ENCODE measurements at regions not wholly inside any gene's neighbourhood (a gene's known extent, or its start where the extent isn't known, plus 50 kb on each side); places are given as distances from the start of the nearest gene placed in this dataset.

- H3K9me3 Mint-ChIP-seq, result no peaks in the 10 kb centered on the region
- no peaks in the 10 kb centered on the region for H4K20me1 ChIP-seq (replicated peaks; ENCODE audit: insufficient read depth)
These were observed 140.6 kb upstream of the BANK1 start for GRCh38 chr4:101649790-101650515.

More at GRCh38 chr4:101649790-101650515, 140.6 kb upstream of the BANK1 start:
- no peak overlapping the region for H3K27ac ChIP-seq (ENCODE audit: low read depth)
- Mint-ChIP-seq H3K36me3 (ENCODE audit: low read depth) (no peaks in the 10 kb centered on the region; the same call in 2 of the 3 replicates), H3K4me3 (no peak overlapping the region), H3K27me3 (ENCODE audit: insufficient read depth, low read depth, poor library complexity) (peaks cover 2% of the 10 kb centered on the region), H3K27ac (no peak overlapping the region), H3K4me1 (peaks cover 18% of the 10 kb centered on the region)
- no peaks in the 10 kb centered on the region for H3K9me2 ChIP-seq (ENCODE audit: insufficient read depth)
- no peak overlapping the region; the same call in 1 of the 2 replicates for H2AFZ ChIP-seq
- TF ChIP-seq REST (IDR thresholded peaks at IDR 0.05; ENCODE audit: unreplicated experiment) (no peak), CREB1 (CRISPR knock-in tag; IDR thresholded peaks at IDR 0.05; ENCODE audit: low read depth) (no peak), ZNF114 (CRISPR knock-in tag; IDR thresholded peaks at IDR 0.05) (no peak), ZNF331 (CRISPR knock-in tag; IDR thresholded peaks at IDR 0.05; ENCODE audit: low read depth) (no peak), EZH2phosphoT487 (IDR thresholded peaks at IDR 0.05; ENCODE audit: unreplicated experiment) (no peak), EZH2 (IDR thresholded peaks at IDR 0.05; ENCODE audit: low read depth, unreplicated experiment) (no peak), ETS1 (IDR thresholded peaks at IDR 0.05) (no peak), JUNB (IDR thresholded peaks at IDR 0.05; ENCODE audit: unreplicated experiment) (no peak), POLR2AphosphoS5 (IDR thresholded peaks at IDR 0.05; ENCODE audit: low read depth) (no peak), STAT1 (IDR thresholded peaks at IDR 0.05; ENCODE audit: unreplicated experiment) (no peak), NANOG (IDR thresholded peaks at IDR 0.05; ENCODE audit: borderline replicate concordance) (no peak)
- TF ChIP-seq, protein P1, sequence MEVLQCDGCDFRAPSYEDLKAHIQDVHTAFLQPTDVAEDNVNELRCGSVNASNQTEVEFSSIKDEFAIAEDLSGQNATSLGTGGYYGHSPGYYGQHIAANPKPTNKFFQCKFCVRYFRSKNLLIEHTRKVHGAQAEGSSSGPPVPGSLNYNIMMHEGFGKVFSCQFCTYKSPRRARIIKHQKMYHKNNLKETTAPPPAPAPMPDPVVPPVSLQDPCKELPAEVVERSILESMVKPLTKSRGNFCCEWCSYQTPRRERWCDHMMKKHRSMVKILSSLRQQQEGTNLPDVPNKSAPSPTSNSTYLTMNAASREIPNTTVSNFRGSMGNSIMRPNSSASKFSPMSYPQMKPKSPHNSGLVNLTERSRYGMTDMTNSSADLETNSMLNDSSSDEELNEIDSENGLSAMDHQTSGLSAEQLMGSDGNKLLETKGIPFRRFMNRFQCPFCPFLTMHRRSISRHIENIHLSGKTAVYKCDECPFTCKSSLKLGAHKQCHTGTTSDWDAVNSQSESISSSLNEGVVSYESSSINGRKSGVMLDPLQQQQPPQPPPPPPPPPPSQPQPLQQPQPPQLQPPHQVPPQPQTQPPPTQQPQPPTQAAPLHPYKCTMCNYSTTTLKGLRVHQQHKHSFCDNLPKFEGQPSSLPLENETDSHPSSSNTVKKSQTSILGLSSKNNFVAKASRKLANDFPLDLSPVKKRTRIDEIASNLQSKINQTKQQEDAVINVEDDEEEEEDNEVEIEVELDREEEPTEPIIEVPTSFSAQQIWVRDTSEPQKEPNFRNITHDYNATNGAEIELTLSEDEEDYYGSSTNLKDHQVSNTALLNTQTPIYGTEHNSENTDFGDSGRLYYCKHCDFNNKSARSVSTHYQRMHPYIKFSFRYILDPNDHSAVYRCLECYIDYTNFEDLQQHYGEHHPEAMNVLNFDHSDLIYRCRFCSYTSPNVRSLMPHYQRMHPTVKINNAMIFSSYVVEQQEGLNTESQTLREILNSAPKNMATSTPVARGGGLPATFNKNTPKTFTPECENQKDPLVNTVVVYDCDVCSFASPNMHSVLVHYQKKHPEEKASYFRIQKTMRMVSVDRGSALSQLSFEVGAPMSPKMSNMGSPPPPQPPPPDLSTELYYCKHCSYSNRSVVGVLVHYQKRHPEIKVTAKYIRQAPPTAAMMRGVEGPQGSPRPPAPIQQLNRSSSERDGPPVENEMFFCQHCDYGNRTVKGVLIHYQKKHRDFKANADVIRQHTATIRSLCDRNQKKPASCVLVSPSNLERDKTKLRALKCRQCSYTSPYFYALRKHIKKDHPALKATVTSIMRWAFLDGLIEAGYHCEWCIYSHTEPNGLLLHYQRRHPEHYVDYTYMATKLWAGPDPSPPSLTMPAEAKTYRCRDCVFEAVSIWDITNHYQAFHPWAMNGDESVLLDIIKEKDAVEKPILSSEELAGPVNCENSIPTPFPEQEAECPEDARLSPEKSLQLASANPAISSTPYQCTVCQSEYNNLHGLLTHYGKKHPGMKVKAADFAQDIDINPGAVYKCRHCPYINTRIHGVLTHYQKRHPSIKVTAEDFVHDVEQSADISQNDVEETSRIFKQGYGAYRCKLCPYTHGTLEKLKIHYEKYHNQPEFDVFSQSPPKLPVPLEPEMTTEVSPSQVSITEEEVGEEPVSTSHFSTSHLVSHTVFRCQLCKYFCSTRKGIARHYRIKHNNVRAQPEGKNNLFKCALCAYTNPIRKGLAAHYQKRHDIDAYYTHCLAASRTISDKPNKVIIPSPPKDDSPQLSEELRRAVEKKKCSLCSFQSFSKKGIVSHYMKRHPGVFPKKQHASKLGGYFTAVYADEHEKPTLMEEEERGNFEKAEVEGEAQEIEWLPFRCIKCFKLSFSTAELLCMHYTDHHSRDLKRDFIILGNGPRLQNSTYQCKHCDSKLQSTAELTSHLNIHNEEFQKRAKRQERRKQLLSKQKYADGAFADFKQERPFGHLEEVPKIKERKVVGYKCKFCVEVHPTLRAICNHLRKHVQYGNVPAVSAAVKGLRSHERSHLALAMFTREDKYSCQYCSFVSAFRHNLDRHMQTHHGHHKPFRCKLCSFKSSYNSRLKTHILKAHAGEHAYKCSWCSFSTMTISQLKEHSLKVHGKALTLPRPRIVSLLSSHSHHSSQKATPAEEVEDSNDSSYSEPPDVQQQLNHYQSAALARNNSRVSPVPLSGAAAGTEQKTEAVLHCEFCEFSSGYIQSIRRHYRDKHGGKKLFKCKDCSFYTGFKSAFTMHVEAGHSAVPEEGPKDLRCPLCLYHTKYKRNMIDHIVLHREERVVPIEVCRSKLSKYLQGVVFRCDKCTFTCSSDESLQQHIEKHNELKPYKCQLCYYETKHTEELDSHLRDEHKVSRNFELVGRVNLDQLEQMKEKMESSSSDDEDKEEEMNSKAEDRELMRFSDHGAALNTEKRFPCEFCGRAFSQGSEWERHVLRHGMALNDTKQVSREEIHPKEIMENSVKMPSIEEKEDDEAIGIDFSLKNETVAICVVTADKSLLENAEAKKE (CRISPR knock-in tag; IDR thresholded peaks at IDR 0.05), result no peak
- TF ChIP-seq, protein P2, sequence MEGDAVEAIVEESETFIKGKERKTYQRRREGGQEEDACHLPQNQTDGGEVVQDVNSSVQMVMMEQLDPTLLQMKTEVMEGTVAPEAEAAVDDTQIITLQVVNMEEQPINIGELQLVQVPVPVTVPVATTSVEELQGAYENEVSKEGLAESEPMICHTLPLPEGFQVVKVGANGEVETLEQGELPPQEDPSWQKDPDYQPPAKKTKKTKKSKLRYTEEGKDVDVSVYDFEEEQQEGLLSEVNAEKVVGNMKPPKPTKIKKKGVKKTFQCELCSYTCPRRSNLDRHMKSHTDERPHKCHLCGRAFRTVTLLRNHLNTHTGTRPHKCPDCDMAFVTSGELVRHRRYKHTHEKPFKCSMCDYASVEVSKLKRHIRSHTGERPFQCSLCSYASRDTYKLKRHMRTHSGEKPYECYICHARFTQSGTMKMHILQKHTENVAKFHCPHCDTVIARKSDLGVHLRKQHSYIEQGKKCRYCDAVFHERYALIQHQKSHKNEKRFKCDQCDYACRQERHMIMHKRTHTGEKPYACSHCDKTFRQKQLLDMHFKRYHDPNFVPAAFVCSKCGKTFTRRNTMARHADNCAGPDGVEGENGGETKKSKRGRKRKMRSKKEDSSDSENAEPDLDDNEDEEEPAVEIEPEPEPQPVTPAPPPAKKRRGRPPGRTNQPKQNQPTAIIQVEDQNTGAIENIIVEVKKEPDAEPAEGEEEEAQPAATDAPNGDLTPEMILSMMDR (conservative IDR thresholded peaks at IDR 0.05; ENCODE audit: low read depth in 2 of 2), result no peak
- DNase-seq (ENCODE audit: low spot score) (no peak), ATAC-seq (no peak)
- no peak overlapping the region for H3K4me3 ChIP-seq
- no peaks in the 10 kb centered on the region for H3K27me3 ChIP-seq (ENCODE audit: insufficient read depth)
- H3K4me1 ChIP-seq (ENCODE audit: insufficient read depth), result no peaks in the 10 kb centered on the region
- no peaks in the 10 kb centered on the region for H3F3A ChIP-seq (replicated peaks; ENCODE audit: low read depth)
- no peaks in the 10 kb centered on the region for H3K36me3 ChIP-seq (ENCODE audit: insufficient read depth)
- H3K4me2 ChIP-seq, result no peak overlapping the region
- no peaks in the 10 kb centered on the region for H3K79me2 ChIP-seq (replicated peaks; ENCODE audit: insufficient read depth)

All from GM23338 (cell line).